Activated CD4-positive, alpha-beta T cell treated with anti-CD3 and anti-CD28 coated beads, Interleukin-2, amount 50 U/mL, for 24 hours (primary cell): ENCODE measurements at regions not wholly inside any gene's neighbourhood (a gene's known extent, or its start where the extent isn't known, plus 50 kb on each side); places are given as distances from the start of the nearest gene placed in this dataset.
"Not testable (repeated sequence)": the region's sequence is repeated elsewhere in the genome, so short reads cannot be mapped to it uniquely, and the experiment has no call there.

Source experiments
- DNase-seq, 2 donors: peaks; one replicate each; pipeline ENCODE4 v3.0.0-alpha.2; 2020; ENCODE audit warnings: low read depth in 1 of 2, low spot score in 1 of 2

- DNase-seq: no peak
Measured at GRCh38 chr4:19266566-19266965, 985.1 kb upstream of the SLIT2 start.

GRCh38 chr4:19262467-19262866 is 989.2 kb upstream of the SLIT2 start:
- DNase-seq: no peak

- no peak for DNase-seq
Measured at GRCh38 chr4:19260346-19260745, 991.4 kb upstream of the SLIT2 start.

- no peak for DNase-seq
Measured at GRCh38 chr4:19259920-19260319, 991.8 kb upstream of the SLIT2 start.

GRCh38 chr4:19256823-19257222 is 994.9 kb upstream of the SLIT2 start:
- no peak for DNase-seq

DNA sequence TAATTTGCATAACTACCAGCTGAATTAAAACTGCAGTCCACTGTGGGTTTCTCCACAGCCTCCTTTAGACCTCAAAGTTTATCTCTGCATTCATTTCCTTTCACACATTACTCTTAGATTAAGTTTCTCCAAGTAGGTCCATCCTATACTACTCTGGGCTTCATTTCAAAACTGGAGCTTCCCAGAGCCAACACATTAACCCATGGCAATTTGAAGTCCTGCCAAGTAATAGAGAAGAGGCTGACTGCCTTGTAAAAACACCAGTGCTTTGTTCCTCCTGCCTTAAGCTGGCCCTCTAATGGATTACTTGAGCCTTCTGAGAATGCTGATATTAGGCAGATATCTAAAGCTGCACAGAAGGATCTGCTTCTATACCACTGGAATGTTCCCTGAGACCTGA is 997.2 kb upstream of the SLIT2 start:
- no peak for DNase-seq

- no peak for DNase-seq
Measured at GRCh38 chr4:19248023-19248422, 1003.7 kb upstream of the SLIT2 start.

GRCh38 chr4:19241895-19242294 is 1009.8 kb upstream of the SLIT2 start:
- no peak for DNase-seq

DNA sequence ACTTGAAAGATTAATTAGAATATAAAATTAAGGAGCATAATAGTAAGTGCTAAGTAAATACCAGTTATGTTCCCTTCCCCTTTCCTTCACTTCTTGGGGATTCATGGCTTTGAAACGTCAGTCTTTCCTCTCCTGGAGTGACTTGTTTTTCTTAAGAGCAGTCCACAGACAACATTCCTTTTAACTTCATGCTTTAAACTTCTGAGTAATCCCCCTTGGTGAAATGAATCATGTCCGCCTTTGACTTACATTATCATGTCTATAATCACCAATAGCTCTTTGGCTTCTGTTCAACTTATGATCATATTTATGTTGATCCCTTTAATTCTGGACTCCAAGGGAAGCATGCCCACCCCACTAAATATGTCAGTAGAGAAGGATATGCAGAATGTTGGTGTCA is 1012.1 kb upstream of the SLIT2 start:
- DNase-seq: no peak

DNA sequence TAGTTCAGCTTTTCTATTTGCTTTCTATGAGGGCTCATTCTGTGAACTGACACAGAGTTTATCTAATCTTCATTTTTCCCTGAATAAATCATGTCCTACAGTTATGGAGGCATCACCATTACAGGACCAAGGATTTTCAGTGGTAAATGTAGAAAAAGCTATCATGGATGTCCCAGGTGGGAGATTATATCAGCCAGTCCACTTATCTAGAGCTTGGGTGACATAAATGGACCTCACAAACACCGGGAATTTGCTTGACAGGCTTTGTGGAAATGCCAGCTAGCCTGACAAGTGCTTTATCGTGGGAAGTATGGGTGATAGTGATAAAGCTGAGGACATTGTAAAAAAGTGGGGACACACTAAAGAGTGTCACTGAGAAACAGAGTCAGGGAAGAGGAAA is 1015.2 kb upstream of the SLIT2 start:
- DNase-seq: no peak

GRCh38 chr4:19230906-19231545 is 1020.7 kb upstream of the SLIT2 start:
- DNase-seq: no peak

DNA sequence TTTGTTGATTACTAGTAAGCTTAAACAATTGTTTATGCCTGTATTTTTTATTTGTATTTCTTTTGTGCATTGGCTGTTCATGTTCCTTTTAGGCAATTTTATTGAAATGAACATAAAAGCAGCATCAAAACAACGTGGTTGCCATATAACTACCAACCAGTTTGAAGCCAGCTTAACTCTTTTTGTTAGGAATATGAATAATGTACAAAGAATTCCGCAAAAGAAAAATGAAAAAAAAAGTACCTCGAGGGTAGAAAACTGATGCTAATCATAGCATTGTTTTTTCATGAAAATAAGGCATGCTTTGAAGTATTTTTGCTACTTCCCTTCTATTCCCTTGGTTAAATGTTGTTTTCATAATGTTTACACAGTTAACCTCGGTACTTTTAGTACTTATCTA is 1024.0 kb upstream of the SLIT2 start:
- DNase-seq: no peak

GRCh38 chr4:19224820-19225219 is 1026.9 kb upstream of the SLIT2 start:
- no peak for DNase-seq

DNA sequence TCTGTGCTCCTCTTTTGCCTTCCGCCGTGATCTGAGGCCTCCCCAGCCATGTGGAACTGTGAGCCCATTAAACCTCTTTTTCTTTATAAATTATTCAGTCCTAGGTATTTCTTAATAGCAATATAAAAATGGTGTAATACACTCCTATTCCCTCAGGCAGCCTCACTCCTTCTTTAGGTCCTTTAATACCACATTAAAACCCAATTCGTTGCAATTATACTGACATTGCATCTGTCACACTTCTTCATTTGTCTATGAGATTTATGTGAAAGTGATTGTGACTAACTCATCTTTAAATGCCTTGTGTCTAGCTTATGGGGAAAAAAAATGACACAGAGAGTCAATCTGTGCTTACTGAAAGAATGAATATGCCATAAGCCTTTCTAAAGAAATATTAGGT is 1035.2 kb upstream of the SLIT2 start:
- no peak for DNase-seq

DNA sequence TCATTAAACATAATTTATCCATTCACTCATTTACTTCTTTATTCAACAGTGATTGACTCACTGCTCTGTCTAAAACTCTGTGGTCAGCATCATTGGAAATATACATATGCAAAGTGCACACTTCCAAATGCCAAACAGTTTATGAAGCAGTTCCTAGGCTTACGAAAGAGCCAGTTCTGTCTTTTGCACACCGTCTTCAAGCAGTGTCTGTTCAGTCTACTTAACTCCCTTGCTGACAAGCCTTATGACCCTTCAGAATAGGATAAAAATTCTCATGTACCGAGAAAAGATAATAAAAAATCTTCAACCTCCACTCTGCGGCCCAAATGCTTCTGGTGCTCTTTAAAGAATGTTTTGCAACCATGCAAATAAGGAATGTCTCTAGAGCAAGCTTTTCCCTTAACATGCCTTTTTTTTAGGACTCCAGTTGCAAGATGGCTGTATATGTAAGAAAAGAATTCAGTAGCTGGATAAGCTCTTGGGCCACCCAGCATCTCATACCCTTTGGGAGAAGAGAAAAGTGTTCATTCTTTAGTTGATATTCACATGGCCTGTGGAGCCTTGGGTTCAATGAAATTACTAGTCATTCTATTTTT is 1037.0 kb upstream of the SLIT2 start:
- DNase-seq: no peak

DNA sequence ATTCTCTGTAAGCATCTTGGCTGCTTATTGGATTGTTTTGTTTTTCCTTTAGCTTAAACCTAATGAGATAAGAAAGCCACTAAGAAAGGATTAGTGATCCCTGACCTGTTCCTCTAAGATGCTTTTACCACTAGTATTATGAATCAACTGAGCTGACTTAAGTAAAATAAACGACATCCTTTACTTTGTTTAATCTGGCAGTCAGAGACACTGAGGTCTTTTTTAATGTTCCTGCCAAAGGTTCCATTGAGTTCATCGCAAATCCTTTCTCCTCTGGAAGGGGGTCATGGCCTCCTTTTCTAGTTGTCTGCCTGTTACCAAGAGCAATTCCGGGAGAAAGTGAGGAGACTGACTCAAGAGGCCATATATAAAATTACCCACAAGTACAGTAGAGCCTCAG is 1038.3 kb upstream of the SLIT2 start:
- no peak for DNase-seq

GRCh38 chr4:19205853-19206252 is 1045.9 kb upstream of the SLIT2 start:
- no peak for DNase-seq

GRCh38 chr4:19197838-19198237 is 1053.9 kb upstream of the SLIT2 start:
- DNase-seq: not testable (repeated sequence)

DNA sequence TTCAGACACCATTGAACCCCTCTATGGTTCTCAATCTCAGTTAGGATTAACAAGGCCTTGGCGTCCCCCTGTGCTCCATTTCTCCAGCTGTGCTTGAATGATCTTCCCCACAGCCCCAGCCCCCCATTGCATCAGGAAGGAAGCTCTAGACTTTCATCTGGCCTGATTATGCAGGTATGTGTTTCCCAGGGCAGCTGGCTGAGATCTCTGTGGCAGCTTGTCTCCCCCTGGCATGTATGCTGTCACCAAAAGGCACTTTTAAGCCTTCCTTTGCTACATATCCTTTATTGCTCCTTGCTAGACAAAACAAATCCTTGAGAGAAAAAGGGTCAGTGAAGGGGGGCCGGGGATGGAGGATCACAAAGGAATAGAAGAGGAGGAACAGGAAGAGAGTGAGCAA is 1056.0 kb upstream of the SLIT2 start:
- DNase-seq: no peak

GRCh38 chr4:19194672-19195071 is 1057.0 kb upstream of the SLIT2 start:
- DNase-seq: no peak

- DNase-seq: no peak
Measured at GRCh38 chr4:19193274-19193981, 1058.3 kb upstream of the SLIT2 start.

GRCh38 chr4:19191979-19192650 is 1059.6 kb upstream of the SLIT2 start:
- no peak for DNase-seq
